OCI-LY3 (cell line): ENCODE measurements at regions not wholly inside any gene's neighbourhood (a gene's known extent, or its start where the extent isn't known, plus 50 kb on each side); places are given as distances from the start of the nearest gene placed in this dataset.
A peak's percentile ranks its signal among the peaks of the same experiment; 100 is the strongest.
"Not testable (repeated sequence)": the region's sequence is repeated elsewhere in the genome, so short reads cannot be mapped to it uniquely, and the experiment has no call there.

Experiments
- H2AFZ ChIP-seq: fragments of 200-600, 300-600 bp; shearing (Covaris generic); 2 replicates; pipeline ENCODE4 v1.6.0; 2014; ENCODE audit warnings: antibody characterized with exemption, low read depth, low read length
- H3K27ac ChIP-seq: fragments of 200-600, 300-600 bp; sonication (generic); 2 replicates; pipeline ENCODE4 v1.5.1; 2014; ENCODE audit warnings: mild to moderate bottlenecking, low read length, moderate library complexity, mixed read lengths
- H3K27me3 ChIP-seq: fragments of 200-600, 300-600 bp; sonication (generic); 2 replicates; pipeline ENCODE4 v1.6.1; 2014; ENCODE audit warnings: low read depth, low read length, mixed read lengths
- H3K36me3 ChIP-seq: fragments of 200-600, 300-600 bp; sonication (generic); replicated peaks from 2 replicates; pipeline ENCODE3; 2014; ENCODE audit warnings: low read depth, low read length, mixed read lengths
- H3K4me1 ChIP-seq: fragments of 300-600, 200-600 bp; sonication (generic); 2 replicates; pipeline ENCODE4 v1.6.1; 2014; ENCODE audit warnings: low read length, mixed read lengths
- H3K4me2 ChIP-seq: fragments of 200-600, 300-600 bp; sonication (generic); 2 replicates; pipeline ENCODE4 v1.6.1; 2014; ENCODE audit warnings: low read length, mixed read lengths
- H3K4me3 ChIP-seq: fragments of 300-600, 200-600 bp; sonication (generic); 2 replicates; pipeline ENCODE4 v1.5.1; 2014; ENCODE audit warnings: antibody characterized with exemption, mild to moderate bottlenecking, low read length, moderate library complexity
- H3K79me2 ChIP-seq: fragments of 300-600, 200-600 bp; shearing (Covaris generic); 2 replicates; pipeline ENCODE4 v1.6.1; 2014; ENCODE audit warnings: mild to moderate bottlenecking, low read length, mixed read lengths
- H3K9ac ChIP-seq: fragments of 300-600, 200-600 bp; shearing (Covaris generic); 2 replicates; pipeline ENCODE4 v1.6.0; 2014; ENCODE audit warnings: mild to moderate bottlenecking, low read length, moderate library complexity
- H3K9me3 ChIP-seq: fragments of 200-600, 300-600 bp; shearing (Covaris generic); 2 replicates; pipeline ENCODE4 v1.6.1; 2014; ENCODE audit warnings: low read length, mixed read lengths; ENCODE audit not compliant: insufficient read depth
- H4K20me1 ChIP-seq: fragments of 200-600, 300-600 bp; sonication (generic); 2 replicates; pipeline ENCODE4 v1.6.1; 2016; ENCODE audit warnings: low read length, mixed read lengths; ENCODE audit not compliant: insufficient read depth
- EZH2phosphoT487 ChIP-seq: fragments of 200-600 bp; shearing (Covaris generic); IDR thresholded peaks from 2 replicates; pipeline ENCODE4 v1.6.1; 2018; ENCODE audit warnings: antibody characterized with exemption, mixed run types, low read depth
- TF ChIP-seq, protein P1 (sequence below): fragments of 200-600, 300-600 bp; sonication (generic); IDR thresholded peaks from 2 replicates; pipeline ENCODE4 v1.5.1; 2014; ENCODE audit warnings: antibody characterized with exemption, low read length, low read depth

GRCh38 chr2:175806570-175806969 is 195.5 kb downstream of the LNPK start:
- Histone ChIP-seq H3K9me3 (no peaks in the 10 kb centered on the region), H3K36me3 (no peaks in the 10 kb centered on the region), H3K4me3 (no peak overlapping the region), H3K79me2 (no peaks in the 10 kb centered on the region), H2AFZ (no peak overlapping the region), H4K20me1 (no peaks in the 10 kb centered on the region), H3K4me1 (peaks cover 32% of the 10 kb centered on the region), H3K27me3 (no peaks in the 10 kb centered on the region), H3K4me2 (no peak overlapping the region), H3K9ac (no peak overlapping the region), H3K27ac (no peak overlapping the region)
- TF ChIP-seq, protein P1, sequence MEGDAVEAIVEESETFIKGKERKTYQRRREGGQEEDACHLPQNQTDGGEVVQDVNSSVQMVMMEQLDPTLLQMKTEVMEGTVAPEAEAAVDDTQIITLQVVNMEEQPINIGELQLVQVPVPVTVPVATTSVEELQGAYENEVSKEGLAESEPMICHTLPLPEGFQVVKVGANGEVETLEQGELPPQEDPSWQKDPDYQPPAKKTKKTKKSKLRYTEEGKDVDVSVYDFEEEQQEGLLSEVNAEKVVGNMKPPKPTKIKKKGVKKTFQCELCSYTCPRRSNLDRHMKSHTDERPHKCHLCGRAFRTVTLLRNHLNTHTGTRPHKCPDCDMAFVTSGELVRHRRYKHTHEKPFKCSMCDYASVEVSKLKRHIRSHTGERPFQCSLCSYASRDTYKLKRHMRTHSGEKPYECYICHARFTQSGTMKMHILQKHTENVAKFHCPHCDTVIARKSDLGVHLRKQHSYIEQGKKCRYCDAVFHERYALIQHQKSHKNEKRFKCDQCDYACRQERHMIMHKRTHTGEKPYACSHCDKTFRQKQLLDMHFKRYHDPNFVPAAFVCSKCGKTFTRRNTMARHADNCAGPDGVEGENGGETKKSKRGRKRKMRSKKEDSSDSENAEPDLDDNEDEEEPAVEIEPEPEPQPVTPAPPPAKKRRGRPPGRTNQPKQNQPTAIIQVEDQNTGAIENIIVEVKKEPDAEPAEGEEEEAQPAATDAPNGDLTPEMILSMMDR, result no peak
- TF ChIP-seq EZH2phosphoT487, result no peak

DNA sequence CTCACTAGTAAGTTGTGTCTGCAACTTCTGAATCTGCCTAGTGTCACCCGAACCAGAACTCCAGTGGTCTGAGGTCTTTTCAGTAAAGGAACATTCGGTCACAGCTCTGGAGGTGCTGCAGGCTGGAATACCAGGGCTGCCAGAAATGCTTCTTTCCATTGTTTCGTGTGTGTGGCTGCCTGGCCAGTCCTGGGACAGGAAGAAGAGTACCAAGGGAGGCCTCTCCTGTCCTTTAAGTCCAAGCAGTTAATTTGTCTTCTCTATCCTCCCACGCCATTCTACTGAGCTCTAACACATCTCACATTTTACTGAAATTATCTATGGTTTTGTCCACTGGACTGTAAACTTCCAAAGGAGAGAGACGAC is 196.0 kb downstream of the LNPK start:
- Histone ChIP-seq H3K36me3 (no peaks in the 10 kb centered on the region), H3K9me3 (no peaks in the 10 kb centered on the region), H3K27ac (no peak overlapping the region), H2AFZ (no peak overlapping the region), H4K20me1 (no peaks in the 10 kb centered on the region), H3K79me2 (no peaks in the 10 kb centered on the region), H3K4me2 (no peak overlapping the region), H3K9ac (no peak overlapping the region), H3K27me3 (no peaks in the 10 kb centered on the region), H3K4me3 (no peak overlapping the region), H3K4me1 (peaks cover 32% of the 10 kb centered on the region)
- no peak for TF ChIP-seq EZH2phosphoT487
- TF ChIP-seq, protein P1, result no peak

GRCh38 chr2:175805442-175806124 is 196.5 kb downstream of the LNPK start:
- TF ChIP-seq EZH2phosphoT487, result no peak
- TF ChIP-seq, protein P1, result no peak

GRCh38 chr2:175804122-175804521 is 197.9 kb downstream of the LNPK start:
- H3K9me3 ChIP-seq, result no peaks in the 10 kb centered on the region
- TF ChIP-seq, protein P1, result no peak
- no peak for TF ChIP-seq EZH2phosphoT487
- H3K27ac ChIP-seq, result no peak overlapping the region
- H3K4me3 ChIP-seq, result no peak overlapping the region
- no peaks in the 10 kb centered on the region for H3K36me3 ChIP-seq
- no peaks in the 10 kb centered on the region for H3K79me2 ChIP-seq
- no peaks in the 10 kb centered on the region for H3K27me3 ChIP-seq
- peak overlapping the region; percentile 26; the same call in 1 of the 2 replicates for H2AFZ ChIP-seq
- H3K9ac ChIP-seq, result no peak overlapping the region
- peak overlapping the region; percentile 40 for H3K4me2 ChIP-seq
- no peaks in the 10 kb centered on the region for H4K20me1 ChIP-seq
- peaks cover 32% of the 10 kb centered on the region for H3K4me1 ChIP-seq

More at GRCh38 chr2:175805442-175806124, 196.5 kb downstream of the LNPK start:
- Histone ChIP-seq H2AFZ (no peak overlapping the region), H3K36me3 (no peaks in the 10 kb centered on the region), H3K4me2 (no peak overlapping the region), H3K9ac (no peak overlapping the region), H3K4me3 (no peak overlapping the region), H3K79me2 (no peaks in the 10 kb centered on the region), H3K4me1 (peaks cover 32% of the 10 kb centered on the region), H3K27me3 (no peaks in the 10 kb centered on the region), H4K20me1 (no peaks in the 10 kb centered on the region), H3K27ac (no peak overlapping the region), H3K9me3 (no peaks in the 10 kb centered on the region)

DNA sequence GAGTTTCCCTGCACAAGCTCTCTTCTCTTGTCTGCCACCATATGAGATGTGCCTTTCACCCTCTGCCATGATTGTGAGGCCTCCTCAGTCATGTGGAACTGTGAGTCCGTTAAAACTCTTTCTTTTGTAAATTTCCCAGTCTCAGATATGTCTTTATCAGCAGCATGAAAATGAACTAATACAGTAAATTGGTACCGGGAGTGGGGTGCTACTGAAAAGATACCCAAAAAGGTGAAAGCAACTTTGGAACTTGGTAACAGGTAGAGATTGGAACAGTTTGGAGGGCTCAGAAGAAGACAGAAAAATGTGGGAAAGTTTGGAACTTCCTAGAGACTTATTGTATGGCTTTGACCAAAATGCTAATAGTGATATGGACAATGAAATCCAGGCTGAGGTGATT is 205.6 kb downstream of the LNPK start:
- not testable (repeated sequence) for H3K4me3 ChIP-seq, H3K9me3 ChIP-seq, H4K20me1 ChIP-seq, H2AFZ ChIP-seq, H3K27ac ChIP-seq, H3K4me2 ChIP-seq, H3K36me3 ChIP-seq, H3K79me2 ChIP-seq, H3K27me3 ChIP-seq, H3K9ac ChIP-seq, H3K4me1 ChIP-seq
